B cell (primary cell): ENCODE measurements at regions not wholly inside any gene's neighbourhood (a gene's known extent, or its start where the extent isn't known, plus 50 kb on each side); places are given as distances from the start of the nearest gene placed in this dataset.

Experiments
- ATAC-seq: fragments of 200-7000 bp; cut with Tn5 transposase; one replicate; pipeline ENCODE4 v1.10.0; 2021; ENCODE audit warnings: low read depth, mild to moderate bottlenecking, moderate number of reproducible peaks, moderate library complexity
- CTCF ChIA-PET: fragments of 350-600 bp; sonication (Branson Sonifier 250); formaldehyde crosslinking; loops from one replicate; lab custom pipeline; 2021; ENCODE audit warnings: antibody characterized with exemption, inconsistent platforms; lab: Charles Lee
- POLR2A ChIA-PET: fragments of 350-600 bp; sonication (Branson Sonifier 250); formaldehyde crosslinking; loops from one replicate; lab custom pipeline; 2021; ENCODE audit warnings: antibody characterized with exemption; lab: Charles Lee
- DNase-seq: peaks from one replicate; pipeline ENCODE4 v3.0.0; 2013
- H2AFZ ChIP-seq: 2 replicates; pipeline ENCODE4 v1.6.1; 2012; ENCODE audit warnings: mild to moderate bottlenecking, low read depth, low read length; ENCODE audit not compliant: insufficient read depth, poor library complexity, severe bottlenecking
- H3K27ac ChIP-seq, 2 donors: 1 replicate in 1 of 2; 2 replicates in 1 of 2; pipeline ENCODE4 v1.5.1; 2012 to 2013; ENCODE audit warnings: low read length in 2 of 2, mild to moderate bottlenecking in 2 of 2, moderate library complexity in 1 of 2
- H3K27me3 ChIP-seq, 4 experiments: fragments of 200-600 bp in 1 of 4; sonication (generic) in 1 of 4; replicated peaks in 1 of 4; 1 replicate in 2 of 4; 2 replicates in 2 of 4; pipeline versions ENCODE4 v1.6.1 to v1.7.0; 2013 to 2016; ENCODE audit warnings: low read length in 3 of 4, mild to moderate bottlenecking in 2 of 4, mixed read lengths in 1 of 4, moderate library complexity in 1 of 4; ENCODE audit not compliant: insufficient read depth in 4 of 4, control insufficient read depth in 3 of 4; ENCODE audit errors: control extremely low read depth in 1 of 4
- H3K36me3 ChIP-seq, 2 experiments: replicated peaks in 1 of 2; 1 replicate in 1 of 2; 2 replicates in 1 of 2; pipeline versions ENCODE4 v1.6.1 to v1.7.1; 2013; ENCODE audit warnings: low read length in 1 of 2; ENCODE audit not compliant: insufficient read depth in 2 of 2, control insufficient read depth in 1 of 2; ENCODE audit errors: control extremely low read depth in 1 of 2, extremely low read depth in 1 of 2
- H3K4me1 ChIP-seq, 2 donors: fragments of 200-600 bp in 1 of 2; sonication (generic) in 1 of 2; 1 replicate in 1 of 2; 2 replicates in 1 of 2; pipeline versions ENCODE4 v1.5.1 to v1.6.1; 2013 to 2017; ENCODE audit warnings: low read length in 2 of 2; ENCODE audit not compliant: control insufficient read depth in 2 of 2, insufficient read depth in 2 of 2
- H3K4me2 ChIP-seq: replicated peaks from 2 replicates; pipeline ENCODE3; 2012; ENCODE audit warnings: mild to moderate bottlenecking, low read depth, low read length; ENCODE audit not compliant: poor library complexity, severe bottlenecking
- H3K4me3 ChIP-seq, 5 experiments: fragments of 200-600 bp in 1 of 5; sonication (generic) in 1 of 5; 1 replicate in 3 of 5; 2 replicates in 2 of 5; pipeline versions ENCODE4 v1.5.1 to v1.7.0; 2011 to 2016; ENCODE audit warnings: low read length in 4 of 5, mild to moderate bottlenecking in 4 of 5, low read depth in 2 of 5, control low read depth in 1 of 5, moderate library complexity in 1 of 5; ENCODE audit not compliant: insufficient read depth in 1 of 5; ENCODE audit errors: control extremely low read depth in 1 of 5, extremely low read depth in 1 of 5
- H3K79me2 ChIP-seq: fragments of 200-600 bp; sonication (generic); one replicate; pipeline ENCODE4 v1.6.0; 2016; ENCODE audit warnings: low read length; ENCODE audit not compliant: control insufficient read depth, insufficient read depth
- H3K9ac ChIP-seq: fragments of 200-600 bp; sonication (generic); 2 replicates; pipeline ENCODE4 v1.6.1; 2017; ENCODE audit warnings: mild to moderate bottlenecking, low read length, moderate library complexity
- H3K9me3 ChIP-seq, 3 donors: one replicate each; pipeline versions ENCODE4 v1.6.1 to v1.7.1; 2013; ENCODE audit warnings: low read length in 2 of 3; ENCODE audit not compliant: control insufficient read depth in 2 of 3, insufficient read depth in 1 of 3; ENCODE audit errors: control extremely low read depth in 1 of 3
- H4K20me1 ChIP-seq: 2 replicates; pipeline ENCODE4 v1.6.0; 2012; ENCODE audit warnings: mild to moderate bottlenecking, low read length; ENCODE audit not compliant: insufficient read depth, control insufficient read depth, poor library complexity, severe bottlenecking
- H3K27ac Mint-ChIP-seq: one replicate; pipeline ENCODE4 v1.8.0; 2021; ENCODE audit warnings: mixed read lengths
- H3K27me3 Mint-ChIP-seq: one replicate; pipeline ENCODE4 v1.8.0; 2021; ENCODE audit warnings: mixed read lengths
- H3K4me1 Mint-ChIP-seq: one replicate; pipeline ENCODE4 v1.8.0; 2021; ENCODE audit warnings: mixed read lengths
- H3K4me3 Mint-ChIP-seq: one replicate; pipeline ENCODE4 v1.8.0; 2021; ENCODE audit warnings: mixed read lengths
- H3K9me3 Mint-ChIP-seq: one replicate; pipeline ENCODE4 v1.8.0; 2022; ENCODE audit warnings: mixed read lengths; ENCODE audit not compliant: insufficient read depth
- CTCF ChIP-seq: fragments of 200-600 bp; IDR thresholded peaks from one replicate; pipeline ENCODE4 v1.8.0; 2022; ENCODE audit warnings: antibody characterized with exemption, mild to moderate bottlenecking
- EZH2 ChIP-seq: IDR thresholded peaks from 2 replicates; pipeline ENCODE4 v1.6.1; 2012; ENCODE audit warnings: borderline replicate concordance, low read depth, mild to moderate bottlenecking, moderate library complexity, low read length; ENCODE audit not compliant: insufficient read depth, poor library complexity, severe bottlenecking
- WGBS: methylation state at CpG from one replicate; pipeline ENCODE4 v1.1.5; 2013; ENCODE audit warnings: missing lambda C conversion rate; ENCODE audit not compliant: insufficient coverage; 5-methylcytosine and 5-hydroxymethylcytosine counted together
- intact Hi-C: fragments of 100-400 bp; cut with micrococcal nuclease; formaldehyde crosslinking; loops from one replicate; pipeline ENCODE4 v1.10.0; 2022

GRCh38 chr17:6205525-6205924 lies 135.3 kb downstream of the WSCD1 start:
- DNase-seq = no peak
- Histone ChIP-seq H3K4me1 (no peaks in the 10 kb centered on the region), H3K4me2 (no peak overlapping the region), H2AFZ (no peak overlapping the region), H3K36me3 (no peaks in the 10 kb centered on the region), H4K20me1 (no peaks in the 10 kb centered on the region), H3K9me3 (no peaks in the 10 kb centered on the region), H3K79me2 (no peaks in the 10 kb centered on the region), H3K4me3 (no peak overlapping the region), H3K9ac (no peak overlapping the region), H3K27me3 (peaks cover 0 to 8% (median 0%) of the 10 kb centered on the region in 4 experiments), H3K27ac (no peak overlapping the region)
- ChIA-PET CTCF (no interaction called here), POLR2A (no interaction called here)
- Mint-ChIP-seq H3K4me3 (no peak overlapping the region), H3K27ac (no peak overlapping the region), H3K9me3 (no peaks in the 10 kb centered on the region), H3K4me1 (no peaks in the 10 kb centered on the region), H3K27me3 (peaks cover 30% of the 10 kb centered on the region)
- ATAC-seq = no peak
- WGBS = 94% methylated on average over 3 of the region's 6 CpGs
- intact Hi-C loops = no loop called here
- TF ChIP-seq CTCF (no peak), EZH2 (no peak)

- ATAC-seq = no peak
Observed at GRCh38 chr17:6205033-6205432, 134.9 kb downstream of the WSCD1 start.

More at GRCh38 chr17:6205033-6205432, 134.9 kb downstream of the WSCD1 start:
- Mint-ChIP-seq H3K27ac (no peak overlapping the region), H3K4me3 (no peak overlapping the region), H3K4me1 (no peaks in the 10 kb centered on the region), H3K9me3 (no peaks in the 10 kb centered on the region), H3K27me3 (peaks cover 29% of the 10 kb centered on the region)
- Histone ChIP-seq H3K4me3 (no peak overlapping the region), H3K36me3 (no peaks in the 10 kb centered on the region), H3K4me1 (no peaks in the 10 kb centered on the region), H3K79me2 (no peaks in the 10 kb centered on the region), H4K20me1 (no peaks in the 10 kb centered on the region), H2AFZ (no peak overlapping the region), H3K27me3 (peaks cover 0 to 8% (median 0%) of the 10 kb centered on the region in 4 experiments), H3K9me3 (no peaks in the 10 kb centered on the region), H3K9ac (no peak overlapping the region), H3K4me2 (no peak overlapping the region), H3K27ac (no peak overlapping the region)
- 57% methylated on average over 2 of the region's 4 CpGs for WGBS
- DNase-seq = no peak
- ChIA-PET CTCF (no interaction called here), POLR2A (no interaction called here)
- TF ChIP-seq CTCF (no peak), EZH2 (no peak)
- intact Hi-C loops = no loop called here
